SK-N-SH (cell line): ENCODE measurements at regions not wholly inside any gene's neighbourhood (a gene's known extent, or its start where the extent isn't known, plus 50 kb on each side); places are given as distances from the start of the nearest gene placed in this dataset.

Experiments
- CTCF ChIA-PET: fragments of 300-600, 350-600 bp; formaldehyde crosslinking; extraction: SDS; loops from one replicate; lab custom pipeline; 2021; lab: Yijun Ruan, JAX
- POLR2A ChIA-PET: fragments of 350-600 bp; sonication (Branson Sonifier 250); formaldehyde crosslinking; extraction: SDS; loops from one replicate; lab custom pipeline; 2020; ENCODE audit warnings: antibody characterized with exemption, inconsistent platforms; lab: Yijun Ruan, JAX
- DNase-seq: peaks from one replicate; pipeline ENCODE4 v3.0.0; 2012
- H2AFZ ChIP-seq: fragments of 200-600 bp; sonication (generic); 2 replicates; pipeline ENCODE4 v1.8.1; 2016; ENCODE audit warnings: antibody characterized with exemption, mild to moderate bottlenecking, low read depth
- H3F3A ChIP-seq: fragments of 200-600 bp; sonication (generic); replicated peaks from 2 replicates; pipeline ENCODE3; 2016; ENCODE audit warnings: antibody characterized with exemption, mild to moderate bottlenecking; ENCODE audit not compliant: insufficient read depth
- H3K27ac ChIP-seq, 2 experiments: fragments of 200-500 bp in 1 of 2; fragments of 200-600 bp in 1 of 2; sonication (Bioruptor generic) in 1 of 2; sonication (generic), shearing (Covaris generic) in 1 of 2; 2 replicates each; pipeline versions ENCODE4 v1.5.1 to v1.6.1; 2014 to 2016; ENCODE audit warnings: low read depth in 2 of 2, inconsistent platforms in 1 of 2, low read length in 1 of 2, mild to moderate bottlenecking in 1 of 2, mixed read lengths in 1 of 2
- H3K27me3 ChIP-seq: fragments of 200-600 bp; sonication (generic), shearing (Covaris generic); 2 replicates; pipeline ENCODE4 v1.6.1; 2016; ENCODE audit warnings: mixed run types; ENCODE audit not compliant: insufficient read depth
- H3K36me3 ChIP-seq, 2 experiments: fragments of 200-500 bp in 1 of 2; fragments of 200-600 bp in 1 of 2; sonication (Bioruptor generic) in 1 of 2; sonication (generic) in 1 of 2; replicated peaks in 1 of 2; 2 replicates each; pipeline versions ENCODE3 to v1.5.1; 2014 to 2016; ENCODE audit warnings: low read length in 1 of 2, mild to moderate bottlenecking in 1 of 2; ENCODE audit not compliant: insufficient read depth in 2 of 2, control insufficient read depth in 1 of 2
- H3K4me1 ChIP-seq, 2 experiments: fragments of 200-500 bp in 1 of 2; fragments of 200-600 bp in 1 of 2; sonication (Bioruptor generic) in 1 of 2; sonication (generic), shearing (Covaris generic) in 1 of 2; 2 replicates each; pipeline versions ENCODE4 v1.5.1 to v1.6.1; 2014 to 2016; ENCODE audit warnings: low read depth in 1 of 2, low read length in 1 of 2, mixed run types in 1 of 2; ENCODE audit not compliant: insufficient read depth in 2 of 2, control insufficient read depth in 1 of 2
- H3K4me2 ChIP-seq: fragments of 200-600 bp; sonication (generic), shearing (Covaris generic); 2 replicates; pipeline ENCODE4 v1.6.1; 2017; ENCODE audit warnings: mixed run types
- H3K4me3 ChIP-seq, 2 experiments: fragments of 200-500 bp in 1 of 2; fragments of 200-600 bp in 1 of 2; sonication (Bioruptor generic) in 1 of 2; sonication (generic), shearing (Covaris generic) in 1 of 2; 2 replicates each; pipeline versions ENCODE4 v1.5.1 to v1.8.1; 2014 to 2016; ENCODE audit warnings: low read depth in 2 of 2, inconsistent platforms in 1 of 2, low read length in 1 of 2, mild to moderate bottlenecking in 1 of 2, mixed read lengths in 1 of 2, moderate library complexity in 1 of 2
- H3K79me2 ChIP-seq: fragments of 200-600 bp; sonication (generic); 2 replicates; pipeline ENCODE4 v1.8.1; 2017; ENCODE audit warnings: mild to moderate bottlenecking; ENCODE audit not compliant: insufficient read depth
- H3K9ac ChIP-seq: fragments of 200-600 bp; sonication (generic); 2 replicates; pipeline ENCODE4 v1.6.1; 2017; ENCODE audit warnings: mixed run types
- H3K9me2 ChIP-seq: fragments of 200-600 bp; sonication (generic); 2 replicates; pipeline ENCODE4 v1.6.1; 2017; ENCODE audit warnings: mixed run types
- H3K9me3 ChIP-seq: fragments of 200-600 bp; sonication (generic); 2 replicates; pipeline ENCODE4 v1.6.1; 2017; ENCODE audit warnings: mixed run types, mild to moderate bottlenecking, moderate library complexity
- H4K20me1 ChIP-seq: fragments of 200-600 bp; sonication (generic); 2 replicates; pipeline ENCODE4 v1.6.1; 2017; ENCODE audit warnings: mild to moderate bottlenecking, mixed run types; ENCODE audit not compliant: insufficient read depth
- ELF1 ChIP-seq: IDR thresholded peaks from 2 replicates; pipeline ENCODE4 v1.4.0; 2012
- EP300 ChIP-seq, 2 experiments: IDR thresholded peaks; 2 replicates each; pipeline versions ENCODE4 v1.4.0 to v1.6.1; 2012; ENCODE audit warnings: borderline replicate concordance in 1 of 2, low read depth in 1 of 2, low read length in 1 of 2
- EZH2phosphoT487 ChIP-seq: fragments of 200-600 bp; sonication (generic); IDR thresholded peaks from 2 replicates; pipeline ENCODE4 v1.6.1; 2017; ENCODE audit warnings: low read depth, mixed run types, mild to moderate bottlenecking, antibody characterized with exemption, moderate library complexity, borderline replicate concordance
- FOXJ3 ChIP-seq: sonication (generic); formaldehyde crosslinking; IDR thresholded peaks from 2 replicates; pipeline ENCODE4 v1.5.1; 2020; ENCODE audit warnings: mild to moderate bottlenecking, missing genetic modification reagents
- GABPA ChIP-seq: IDR thresholded peaks from 2 replicates; pipeline ENCODE4 v1.4.0; 2012; ENCODE audit warnings: low read depth, mild to moderate bottlenecking
- GATA2 ChIP-seq: sonication (generic); formaldehyde crosslinking; IDR thresholded peaks from 2 replicates; pipeline ENCODE4 v1.5.0; 2020; ENCODE audit warnings: mild to moderate bottlenecking, missing genetic modification reagents
- NRF1 ChIP-seq: IDR thresholded peaks from 2 replicates; pipeline ENCODE4 v1.6.1; 2012; ENCODE audit warnings: low read depth, mild to moderate bottlenecking, low read length
- RAD21 ChIP-seq: IDR thresholded peaks from 2 replicates; pipeline ENCODE4 v1.6.1; 2012; ENCODE audit warnings: mild to moderate bottlenecking, low read length
- RFX5 ChIP-seq: IDR thresholded peaks from 2 replicates; pipeline ENCODE4 v1.6.1; 2012; ENCODE audit warnings: mild to moderate bottlenecking, improper control_type of control experiment, low read length
- RXRA ChIP-seq: IDR thresholded peaks from 2 replicates; pipeline ENCODE4 v1.4.0; 2012; ENCODE audit warnings: low read depth, mild to moderate bottlenecking, borderline replicate concordance
- TCF12 ChIP-seq: IDR thresholded peaks from 2 replicates; pipeline ENCODE4 v1.4.0; 2012
- YY1 ChIP-seq: IDR thresholded peaks from 2 replicates; pipeline ENCODE4 v1.4.0; 2012; ENCODE audit warnings: low read depth, mild to moderate bottlenecking
- WGBS: methylation state at CpG from one replicate; pipeline ENCODE4 v1.1.6; 2017; ENCODE audit warnings: low lambda C conversion rate; 5-methylcytosine and 5-hydroxymethylcytosine counted together
- TF ChIP-seq, protein P1 (sequence below): IDR thresholded peaks from 2 replicates; pipeline ENCODE4 v1.6.1; 2012; ENCODE audit warnings: mild to moderate bottlenecking, low read depth, low read length, moderate library complexity
- TF ChIP-seq, protein P2 (sequence below): IDR thresholded peaks from 2 replicates; pipeline ENCODE4 v1.4.0; 2012; ENCODE audit warnings: low read depth, borderline replicate concordance
- TF ChIP-seq, protein P3 (sequence below): fragments of 150-350 bp; IDR thresholded peaks from 2 replicates; pipeline ENCODE4 v1.6.1; 2017; ENCODE audit warnings: antibody characterized with exemption, low read length, low read depth, borderline replicate concordance

DNA sequence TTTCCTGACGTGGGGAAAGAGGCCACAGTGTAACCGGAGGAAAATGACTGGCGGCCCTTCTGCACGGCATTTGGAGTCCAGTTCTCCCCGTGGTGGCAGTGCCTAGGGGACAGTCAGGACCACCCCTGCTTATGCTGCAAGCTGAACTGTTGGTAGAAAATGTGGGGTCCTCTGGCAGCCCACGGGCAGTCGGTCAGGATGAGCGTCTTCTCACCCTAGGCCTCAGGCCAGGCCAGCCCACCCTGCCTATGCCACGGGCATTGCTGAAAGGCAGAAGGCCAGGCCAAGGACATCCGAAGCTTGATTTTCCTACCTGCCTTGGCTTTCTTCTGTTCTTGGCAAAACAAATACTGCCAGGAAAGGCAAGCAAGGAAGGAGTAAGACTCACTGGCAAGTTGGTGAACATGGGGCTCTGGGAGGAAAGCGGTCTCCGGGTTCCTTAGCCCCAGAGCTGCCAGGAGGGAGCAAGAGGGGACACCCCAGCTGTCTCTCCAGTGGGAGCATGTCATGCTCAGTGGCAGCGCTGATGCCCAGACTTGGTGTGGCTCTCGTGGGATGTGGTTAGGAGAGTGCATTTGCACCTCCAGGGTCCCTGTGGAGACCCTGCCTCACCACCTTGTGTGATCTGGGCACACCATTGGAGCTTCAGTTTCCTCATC lies 311.6 kb downstream of the QKI start (continued):
- TF ChIP-seq, protein P1, sequence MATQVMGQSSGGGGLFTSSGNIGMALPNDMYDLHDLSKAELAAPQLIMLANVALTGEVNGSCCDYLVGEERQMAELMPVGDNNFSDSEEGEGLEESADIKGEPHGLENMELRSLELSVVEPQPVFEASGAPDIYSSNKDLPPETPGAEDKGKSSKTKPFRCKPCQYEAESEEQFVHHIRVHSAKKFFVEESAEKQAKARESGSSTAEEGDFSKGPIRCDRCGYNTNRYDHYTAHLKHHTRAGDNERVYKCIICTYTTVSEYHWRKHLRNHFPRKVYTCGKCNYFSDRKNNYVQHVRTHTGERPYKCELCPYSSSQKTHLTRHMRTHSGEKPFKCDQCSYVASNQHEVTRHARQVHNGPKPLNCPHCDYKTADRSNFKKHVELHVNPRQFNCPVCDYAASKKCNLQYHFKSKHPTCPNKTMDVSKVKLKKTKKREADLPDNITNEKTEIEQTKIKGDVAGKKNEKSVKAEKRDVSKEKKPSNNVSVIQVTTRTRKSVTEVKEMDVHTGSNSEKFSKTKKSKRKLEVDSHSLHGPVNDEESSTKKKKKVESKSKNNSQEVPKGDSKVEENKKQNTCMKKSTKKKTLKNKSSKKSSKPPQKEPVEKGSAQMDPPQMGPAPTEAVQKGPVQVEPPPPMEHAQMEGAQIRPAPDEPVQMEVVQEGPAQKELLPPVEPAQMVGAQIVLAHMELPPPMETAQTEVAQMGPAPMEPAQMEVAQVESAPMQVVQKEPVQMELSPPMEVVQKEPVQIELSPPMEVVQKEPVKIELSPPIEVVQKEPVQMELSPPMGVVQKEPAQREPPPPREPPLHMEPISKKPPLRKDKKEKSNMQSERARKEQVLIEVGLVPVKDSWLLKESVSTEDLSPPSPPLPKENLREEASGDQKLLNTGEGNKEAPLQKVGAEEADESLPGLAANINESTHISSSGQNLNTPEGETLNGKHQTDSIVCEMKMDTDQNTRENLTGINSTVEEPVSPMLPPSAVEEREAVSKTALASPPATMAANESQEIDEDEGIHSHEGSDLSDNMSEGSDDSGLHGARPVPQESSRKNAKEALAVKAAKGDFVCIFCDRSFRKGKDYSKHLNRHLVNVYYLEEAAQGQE: no peak
- TF ChIP-seq RFX5 (no peak), EZH2phosphoT487 (no peak), GATA2 (CRISPR knock-in tag) (no peak), RAD21 (no peak), ELF1 (no peak), TCF12 (no peak)
- TF ChIP-seq, protein P2, sequence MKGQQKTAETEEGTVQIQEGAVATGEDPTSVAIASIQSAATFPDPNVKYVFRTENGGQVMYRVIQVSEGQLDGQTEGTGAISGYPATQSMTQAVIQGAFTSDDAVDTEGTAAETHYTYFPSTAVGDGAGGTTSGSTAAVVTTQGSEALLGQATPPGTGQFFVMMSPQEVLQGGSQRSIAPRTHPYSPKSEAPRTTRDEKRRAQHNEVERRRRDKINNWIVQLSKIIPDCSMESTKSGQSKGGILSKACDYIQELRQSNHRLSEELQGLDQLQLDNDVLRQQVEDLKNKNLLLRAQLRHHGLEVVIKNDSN: no peak
- TF ChIP-seq, all 33 proteins: peak for 0

DNA sequence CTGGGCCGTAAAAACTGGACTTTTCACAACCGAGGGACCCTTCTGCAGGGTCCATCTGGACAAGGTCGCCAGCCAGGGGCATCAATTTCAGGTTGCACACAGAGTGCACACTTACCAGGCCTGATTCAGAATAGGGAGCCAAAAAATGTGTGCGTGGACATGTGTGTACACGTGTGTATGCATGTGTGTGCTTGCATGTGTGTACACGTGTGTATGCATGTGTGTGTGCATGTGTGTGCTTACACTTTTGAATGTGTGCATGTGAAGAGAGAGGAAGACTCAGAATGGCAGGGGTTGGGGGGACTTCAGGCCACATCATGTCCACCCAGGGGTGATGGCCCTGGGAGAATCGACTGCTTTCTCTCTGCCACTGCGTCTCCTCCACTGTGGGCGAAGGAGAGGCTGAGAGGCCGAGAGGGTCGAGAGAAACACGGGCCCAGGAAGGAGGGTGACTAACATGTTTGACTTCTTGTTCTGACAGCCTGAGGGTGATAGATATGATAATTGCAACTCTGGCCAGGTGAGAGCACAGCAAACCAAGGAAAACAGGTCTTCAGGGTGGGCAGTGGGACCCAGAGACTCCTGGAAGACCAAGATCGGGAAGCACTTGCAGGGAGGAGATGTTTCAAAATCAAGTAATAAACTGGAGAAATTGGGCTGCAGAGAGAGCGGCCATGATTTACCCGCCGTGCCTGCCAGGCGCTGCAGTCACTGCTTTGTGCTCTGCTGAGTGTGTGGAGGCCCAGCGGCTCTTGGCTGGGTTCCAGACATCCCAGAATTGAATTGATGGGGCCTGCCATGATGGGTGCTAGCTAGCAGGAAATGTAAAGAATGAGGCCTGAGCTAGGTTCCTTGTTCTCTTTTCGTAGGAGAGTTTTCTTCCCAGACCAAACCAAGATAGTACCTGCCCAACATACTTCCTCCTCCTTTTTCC lies 310.8 kb downstream of the QKI start:
- H3K36me3 ChIP-seq: no peaks in the 10 kb centered on the region
- no peak for TF ChIP-seq FOXJ3 (CRISPR knock-in tag)
- TF ChIP-seq RXRA: no peak
- TF ChIP-seq GABPA: no peak
- no peak for TF ChIP-seq EP300 (IDR thresholded peaks at IDR 0.05; ENCODE audit: borderline replicate concordance in 1 of 2, low read depth in 1 of 2, low read length in 1 of 2)
- TF ChIP-seq YY1: no peak
- no peak for TF ChIP-seq NRF1
- TF ChIP-seq, protein P3, sequence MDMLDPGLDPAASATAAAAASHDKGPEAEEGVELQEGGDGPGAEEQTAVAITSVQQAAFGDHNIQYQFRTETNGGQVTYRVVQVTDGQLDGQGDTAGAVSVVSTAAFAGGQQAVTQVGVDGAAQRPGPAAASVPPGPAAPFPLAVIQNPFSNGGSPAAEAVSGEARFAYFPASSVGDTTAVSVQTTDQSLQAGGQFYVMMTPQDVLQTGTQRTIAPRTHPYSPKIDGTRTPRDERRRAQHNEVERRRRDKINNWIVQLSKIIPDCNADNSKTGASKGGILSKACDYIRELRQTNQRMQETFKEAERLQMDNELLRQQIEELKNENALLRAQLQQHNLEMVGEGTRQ: no peak
- TF ChIP-seq, all 33 proteins: peak for 0
- DNase-seq: peak; percentile 58
- Histone ChIP-seq H2AFZ (no peak overlapping the region), H3K9me2 (no peaks in the 10 kb centered on the region), H3K27ac (no peak overlapping the region), H3K4me1 (peaks cover 0 to 9% of the 10 kb centered on the region in 2 experiments; a peak in 1 of 4 replicates), H3K9me3 (no peaks in the 10 kb centered on the region), H3K9ac (no peak overlapping the region), H3F3A (no peaks in the 10 kb centered on the region), H3K27me3 (no peaks in the 10 kb centered on the region), H3K4me2 (no peak overlapping the region), H3K79me2 (no peaks in the 10 kb centered on the region), H4K20me1 (no peaks in the 10 kb centered on the region), H3K4me3 (no peak overlapping the region)
- WGBS: 58% methylated on average over 19 of the region's 19 CpGs
- CTCF ChIA-PET: interaction anchor here (1.3 kb wide), 1 partner anchor 15 kb away, joined by 3 read pairs; no protein-coding TSS in a partner anchor
- POLR2A ChIA-PET: no interaction called here
